Kidney capillary endothelial cell (primary cell): ENCODE measurements at regions not wholly inside any gene's neighbourhood (a gene's known extent, or its start where the extent isn't known, plus 50 kb on each side); places are given as distances from the start of the nearest gene placed in this dataset.
"Not testable (repeated sequence)": the region's sequence is repeated elsewhere in the genome, so short reads cannot be mapped to it uniquely, and the experiment has no call there.

Experiments used
- DNase-seq: peaks from one replicate; pipeline ENCODE4 v3.0.0-alpha.2; 2018; ENCODE audit warnings: low spot score

DNA sequence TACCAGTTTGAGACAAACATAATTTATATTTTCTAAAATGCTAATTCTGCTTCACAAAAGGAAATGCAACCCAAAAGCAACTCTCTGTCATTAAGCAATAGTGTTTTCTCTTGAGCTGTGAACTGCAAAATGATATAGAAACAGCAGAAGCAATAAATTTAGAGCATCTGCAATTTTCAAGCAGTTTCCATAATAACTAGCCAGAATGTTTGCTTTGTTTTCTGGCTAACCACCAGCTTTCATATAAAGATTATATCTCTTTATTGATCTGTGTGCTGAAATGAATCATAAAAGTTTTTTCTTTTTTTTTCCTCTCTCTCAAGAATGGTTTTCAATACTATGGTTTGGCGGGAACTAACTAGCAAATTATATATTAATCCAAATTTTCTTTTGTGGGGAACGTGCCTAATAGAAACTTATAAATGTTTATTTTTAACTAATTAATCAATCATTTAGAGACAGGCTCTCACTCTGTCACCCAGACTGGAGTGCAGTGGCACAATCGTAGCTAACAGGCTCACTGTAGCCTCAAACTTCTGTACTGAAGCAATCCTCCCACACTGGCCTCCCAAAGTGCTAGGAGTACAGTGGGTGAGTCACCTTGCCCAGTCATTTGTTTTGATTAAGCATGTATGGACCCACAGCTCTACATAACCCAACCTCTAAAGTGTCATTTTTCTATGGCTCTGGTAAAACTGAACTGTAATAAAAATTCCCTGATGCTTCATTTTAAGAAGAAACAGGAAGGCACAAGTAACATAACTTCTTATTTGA lies 830.1 kb upstream of the MGAT4C start:
- no peak for DNase-seq

DNA sequence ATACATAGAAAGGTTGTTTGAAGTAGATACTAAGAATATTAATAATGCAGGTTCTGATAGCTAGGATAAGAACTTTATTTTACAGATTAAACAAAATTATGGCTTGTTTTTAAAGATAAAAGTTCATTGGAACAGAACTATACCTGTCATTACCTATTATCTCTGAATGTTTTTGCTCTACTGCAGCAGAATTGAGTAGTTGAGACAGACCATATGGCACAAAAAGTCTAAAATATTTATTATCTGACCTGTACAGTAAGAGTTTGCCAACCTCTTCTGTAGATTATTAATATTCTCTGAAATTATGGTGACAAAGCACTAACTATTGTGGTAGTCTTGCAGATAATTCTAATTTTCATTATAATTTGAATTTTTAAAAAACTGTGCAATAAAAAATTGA lies 829.1 kb upstream of the MGAT4C start:
- DNase-seq, result no peak

DNA sequence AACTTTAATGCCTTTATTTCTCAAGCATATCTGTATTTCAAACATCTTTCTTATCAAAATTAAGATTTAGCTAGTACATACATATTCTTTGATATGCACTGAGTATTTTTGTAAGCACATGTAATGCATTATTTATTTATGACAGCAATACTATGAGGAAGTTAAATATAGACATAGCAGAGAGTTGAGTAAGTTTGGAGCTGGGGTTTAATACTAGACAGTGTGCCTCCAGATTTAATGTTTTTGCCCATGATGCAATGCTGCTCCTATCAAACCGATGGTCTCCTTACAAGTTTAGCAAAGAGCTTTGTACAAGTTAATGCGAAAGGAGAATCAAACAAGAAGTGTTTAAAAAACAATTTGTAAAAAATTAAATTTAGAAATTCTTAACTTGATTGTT lies 826.6 kb upstream of the MGAT4C start:
- DNase-seq, result no peak

DNA sequence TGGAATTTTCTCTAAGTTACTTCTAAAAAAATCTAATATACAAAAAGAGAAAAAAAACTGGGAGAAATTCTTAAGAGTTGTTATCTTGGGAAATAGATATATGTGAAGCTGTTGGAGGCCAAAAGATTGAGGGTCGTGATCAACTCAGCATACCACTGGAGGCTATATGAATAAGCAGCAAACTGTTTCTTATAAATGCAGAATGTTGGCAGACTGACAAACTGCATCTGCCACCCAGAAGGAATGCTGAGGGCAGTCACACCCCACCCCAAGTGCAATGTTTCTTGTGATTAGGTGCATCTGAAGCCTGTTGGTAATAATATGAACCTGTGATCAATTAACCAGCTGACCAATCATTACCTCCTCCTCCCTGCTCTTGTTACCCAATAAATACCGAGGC lies 818.6 kb upstream of the MGAT4C start:
- no peak for DNase-seq

DNA sequence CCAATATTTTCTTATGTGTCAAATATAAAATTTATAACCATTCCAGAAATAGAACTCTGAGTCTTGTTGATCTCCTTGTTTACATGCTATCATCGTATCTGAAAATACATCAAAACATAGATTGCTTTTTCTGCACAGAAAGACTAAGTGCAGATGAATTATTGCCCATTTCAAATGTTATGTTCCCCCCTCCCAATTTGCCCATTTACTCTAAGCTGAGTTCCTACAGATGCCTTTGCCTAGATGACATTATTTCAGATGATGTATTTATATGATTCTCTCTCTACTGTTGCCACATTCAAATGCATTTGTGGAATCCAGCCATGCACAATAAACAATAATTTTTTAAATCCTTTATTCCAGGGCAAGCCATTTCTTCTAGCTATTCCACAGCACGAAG lies 810.1 kb upstream of the MGAT4C start:
- DNase-seq, result no peak

DNA sequence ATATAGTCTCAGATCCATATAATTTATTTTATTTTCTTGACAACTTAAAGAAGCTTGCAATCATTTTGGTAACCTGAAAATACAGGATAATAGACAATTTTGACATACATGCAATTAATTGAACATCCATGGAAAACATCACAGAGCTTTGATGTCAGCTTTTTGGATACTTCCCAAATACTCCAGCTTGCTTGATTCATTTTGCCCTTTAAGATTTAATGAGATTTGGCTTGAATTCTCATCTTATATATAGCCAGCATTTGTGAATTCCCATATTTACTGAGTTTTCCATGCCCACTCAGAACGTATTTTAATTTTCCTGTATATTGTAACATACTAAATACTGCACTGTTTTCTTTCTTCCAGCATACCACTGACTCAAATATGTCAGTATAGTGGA lies 803.0 kb upstream of the MGAT4C start:
- no peak for DNase-seq

DNA sequence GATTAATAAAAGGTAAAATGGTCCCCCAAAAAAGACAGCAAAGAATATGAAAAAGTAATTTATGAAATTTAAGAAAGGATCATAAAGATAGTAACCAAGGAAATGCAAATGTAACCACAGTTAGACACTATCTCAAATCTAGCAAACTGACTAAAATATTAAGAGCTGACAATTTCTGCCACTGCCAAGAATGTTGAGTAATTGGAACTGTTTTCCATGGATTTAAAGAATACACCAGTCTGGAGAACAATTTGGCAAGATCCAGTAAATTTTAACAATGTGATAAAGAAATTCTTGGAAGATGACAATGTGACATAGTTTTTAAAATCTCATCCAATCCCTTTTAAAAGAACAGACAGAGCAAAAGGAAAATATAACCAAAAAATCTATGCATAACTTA lies 798.0 kb upstream of the MGAT4C start:
- no peak for DNase-seq

DNA sequence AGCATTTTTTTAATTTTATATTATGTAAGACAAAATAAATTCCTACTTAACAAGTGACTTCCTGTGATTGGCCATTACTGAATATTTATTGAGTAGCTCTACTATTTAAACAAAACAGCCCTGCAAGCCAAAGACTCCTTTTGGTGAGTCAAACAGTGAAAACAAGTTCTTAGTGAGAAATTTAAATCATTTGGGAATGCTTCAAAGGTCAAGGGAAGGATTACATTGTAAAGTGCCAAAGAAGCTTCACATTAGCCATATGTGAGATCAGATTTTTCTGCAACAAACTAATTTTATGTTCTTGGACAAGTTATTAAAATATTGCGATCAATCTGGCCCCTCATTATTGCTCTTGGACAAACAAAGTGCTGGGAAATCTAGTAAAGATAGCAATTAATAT lies 795.4 kb upstream of the MGAT4C start:
- no peak for DNase-seq

DNA sequence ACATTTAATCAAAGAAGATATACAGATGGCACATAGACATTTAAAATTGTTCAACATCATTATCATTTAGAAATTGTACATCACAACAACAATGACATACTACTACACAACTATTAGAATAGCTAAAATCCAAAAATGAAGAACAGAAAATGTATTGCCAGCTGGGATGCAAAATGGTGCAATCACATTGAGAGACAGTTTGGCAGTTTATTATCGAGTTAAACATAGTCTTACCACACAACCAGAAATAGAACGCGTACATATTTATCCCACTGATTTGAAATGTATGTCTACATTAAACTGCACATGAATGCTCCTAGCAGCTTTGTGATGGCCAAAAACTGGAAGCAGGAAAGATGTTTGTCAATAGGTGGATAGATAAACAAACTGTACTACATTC lies 791.5 kb upstream of the MGAT4C start:
- DNase-seq, result no peak

DNA sequence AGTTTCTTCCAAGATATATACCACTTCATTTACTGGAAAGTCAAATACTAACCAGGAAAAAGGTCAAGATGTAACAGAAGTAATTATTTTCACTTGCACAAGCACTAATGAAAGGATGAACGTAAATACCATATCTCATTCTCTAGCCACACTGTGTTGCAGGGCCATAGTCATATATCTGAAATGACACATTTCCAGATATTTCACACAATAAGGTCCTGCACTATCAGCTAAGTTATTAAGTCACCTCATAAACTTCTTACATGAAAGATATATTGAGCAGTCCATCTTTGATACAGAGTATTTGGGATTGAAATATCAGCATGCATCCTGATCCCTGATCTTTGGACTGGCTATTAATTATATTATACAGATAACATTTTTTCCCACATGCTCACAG lies 783.3 kb upstream of the MGAT4C start:
- no peak for DNase-seq

DNA sequence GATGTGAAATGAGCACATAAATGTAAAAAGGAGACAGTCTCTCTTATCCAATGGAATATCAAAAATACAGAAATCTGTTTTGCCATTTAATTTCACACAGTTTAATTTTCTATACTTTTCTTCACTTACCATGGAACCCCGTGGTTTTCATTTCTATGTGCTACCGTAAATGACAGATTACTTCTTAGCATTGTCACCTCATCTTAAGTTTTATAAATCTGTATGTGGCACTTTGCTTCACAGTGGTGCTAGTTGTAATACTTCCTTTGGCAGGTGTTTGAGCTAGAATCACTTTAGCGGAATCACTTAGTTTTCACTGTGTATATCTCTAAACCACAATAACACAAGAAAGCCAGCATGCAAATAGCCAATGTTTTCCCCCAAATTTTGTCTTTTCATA lies 781.9 kb upstream of the MGAT4C start:
- no peak for DNase-seq

DNA sequence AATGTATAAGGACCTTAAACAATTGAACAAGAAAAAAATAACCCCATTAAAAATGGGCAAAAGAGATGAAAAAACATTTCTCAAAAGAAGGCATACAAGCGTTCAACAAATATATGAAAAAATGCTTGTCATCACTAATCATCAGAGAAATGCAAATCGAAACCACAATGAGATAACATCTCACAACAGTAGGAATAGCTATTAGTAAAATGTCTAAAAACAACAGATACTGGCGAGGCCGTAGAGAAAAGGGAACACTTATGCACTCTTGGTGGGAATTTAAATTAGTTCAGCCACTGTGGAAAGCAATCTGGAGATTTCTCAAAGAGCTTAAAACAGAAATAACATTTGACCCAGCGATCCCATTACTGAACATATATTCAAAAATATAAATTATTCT lies 769.8 kb upstream of the MGAT4C start:
- no peak for DNase-seq

DNA sequence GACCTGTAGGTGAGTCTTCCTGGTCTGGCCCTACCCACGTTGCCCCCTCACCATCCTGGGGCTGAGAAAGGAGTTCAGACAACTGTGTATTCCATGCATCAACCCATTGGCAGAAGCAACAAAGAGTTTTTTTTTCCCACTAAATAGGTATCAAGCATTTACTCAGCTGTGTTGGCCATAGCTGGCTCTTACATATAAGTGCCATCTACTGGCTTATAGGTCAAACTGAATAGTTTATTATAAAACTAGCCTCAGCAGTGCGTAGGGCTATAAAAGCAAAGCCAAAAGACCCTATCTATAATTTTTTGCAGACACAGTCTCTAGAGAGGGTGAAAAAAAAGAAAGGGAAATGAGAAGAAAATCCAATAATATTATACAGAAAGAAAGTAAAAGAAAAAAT lies 765.2 kb upstream of the MGAT4C start:
- no peak for DNase-seq

DNA sequence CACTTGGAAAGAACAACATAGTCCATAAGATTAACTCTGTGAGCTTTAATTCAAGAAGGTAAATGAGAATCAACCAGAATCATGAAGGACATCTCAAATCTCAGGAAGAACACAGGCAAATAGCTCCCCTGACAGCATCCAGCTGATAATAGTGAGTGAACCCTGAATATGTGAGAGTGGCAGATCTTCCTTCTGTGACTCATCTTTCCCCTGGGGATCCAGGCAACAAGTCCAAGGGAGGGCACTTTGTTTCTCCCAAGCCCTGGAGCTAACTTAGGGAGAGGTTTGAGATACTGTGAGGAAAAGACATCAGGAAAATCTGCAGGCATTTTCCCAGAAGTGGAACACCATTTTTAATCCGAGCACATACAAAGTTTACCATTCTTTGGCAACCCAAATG lies 763.9 kb upstream of the MGAT4C start:
- no peak for DNase-seq

DNA sequence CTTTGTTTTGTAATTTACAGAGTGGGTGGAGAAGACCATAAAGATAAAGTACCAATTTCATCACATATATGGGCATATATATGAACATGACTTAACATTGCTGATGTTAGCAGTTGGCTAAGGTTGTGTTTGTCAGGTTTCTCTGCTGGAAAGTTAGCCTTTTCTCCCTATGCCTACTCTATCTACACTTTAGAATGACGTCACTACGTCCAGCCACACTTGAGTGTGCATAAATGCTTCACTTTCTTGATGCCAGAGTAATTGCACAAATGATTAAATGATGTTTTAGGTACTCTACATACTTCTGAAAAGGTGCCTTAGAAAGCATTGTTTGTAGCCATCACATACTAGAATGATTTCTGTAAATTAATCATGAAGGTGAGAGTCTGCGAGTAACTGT lies 759.2 kb upstream of the MGAT4C start:
- DNase-seq, result no peak

DNA sequence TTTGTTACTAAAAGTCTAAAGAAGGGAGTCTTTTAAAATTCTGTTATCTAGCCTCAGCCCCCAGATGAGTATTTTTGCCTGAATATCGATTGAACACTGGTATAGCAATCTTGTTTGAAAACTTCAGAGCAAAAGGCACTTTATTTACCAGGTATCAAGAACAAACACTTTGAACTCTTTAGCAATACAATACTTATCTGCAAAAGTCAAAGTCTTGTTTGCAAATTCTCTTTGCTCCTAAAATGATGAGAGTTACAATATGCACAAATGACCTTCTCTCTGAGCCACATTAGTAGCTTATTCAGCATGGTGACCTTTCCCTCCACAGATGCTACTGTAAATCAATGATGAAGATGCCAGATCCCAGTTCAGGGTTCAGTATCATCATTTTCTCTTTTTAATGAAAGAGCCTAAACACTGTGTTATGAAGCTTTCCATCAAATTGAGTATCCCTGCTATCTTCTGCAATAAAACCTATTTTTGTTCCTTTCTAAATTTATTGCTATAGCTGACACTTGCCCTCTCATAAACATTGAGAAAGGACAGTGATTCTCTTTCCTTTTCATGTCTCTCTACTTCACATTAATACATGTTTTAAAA lies 752.7 kb upstream of the MGAT4C start:
- DNase-seq, result no peak

DNA sequence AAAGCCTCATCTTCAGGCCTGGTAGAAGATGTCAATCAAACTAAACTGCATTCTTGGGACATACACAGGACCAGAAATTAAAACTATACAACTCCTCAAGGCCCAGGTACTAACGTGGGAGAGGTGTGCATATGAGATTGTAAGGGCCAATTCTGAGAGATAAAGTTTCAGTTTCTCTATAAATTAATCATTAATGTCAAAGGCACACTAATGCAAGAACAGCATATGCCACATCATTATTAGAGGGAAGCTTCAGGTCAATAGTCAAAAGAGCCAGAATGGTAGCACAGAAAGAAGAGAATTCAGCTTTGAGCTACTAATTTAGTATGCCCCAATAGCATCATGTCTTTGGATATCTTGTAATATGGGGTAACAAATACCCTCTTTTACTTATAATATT lies 744.9 kb upstream of the MGAT4C start:
- no peak for DNase-seq

DNA sequence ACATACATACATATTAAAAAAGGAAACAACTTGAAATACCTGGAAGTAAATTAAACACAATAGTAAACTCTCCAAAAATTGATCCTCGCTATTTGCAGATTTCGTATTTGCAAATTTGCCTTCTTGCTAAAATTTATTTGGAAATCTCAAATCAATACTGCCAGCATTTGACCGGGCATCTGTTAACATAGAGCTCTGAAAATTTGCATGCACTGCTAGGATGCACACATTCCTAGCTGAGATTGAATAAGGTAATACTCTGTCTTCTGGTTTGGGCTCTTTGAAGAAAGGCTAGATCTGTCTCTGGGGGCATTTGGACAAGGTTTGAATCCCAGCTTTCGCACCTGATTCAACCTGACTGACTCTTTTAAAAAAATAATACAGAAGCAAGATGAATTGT lies 729.1 kb upstream of the MGAT4C start:
- no peak for DNase-seq

DNA sequence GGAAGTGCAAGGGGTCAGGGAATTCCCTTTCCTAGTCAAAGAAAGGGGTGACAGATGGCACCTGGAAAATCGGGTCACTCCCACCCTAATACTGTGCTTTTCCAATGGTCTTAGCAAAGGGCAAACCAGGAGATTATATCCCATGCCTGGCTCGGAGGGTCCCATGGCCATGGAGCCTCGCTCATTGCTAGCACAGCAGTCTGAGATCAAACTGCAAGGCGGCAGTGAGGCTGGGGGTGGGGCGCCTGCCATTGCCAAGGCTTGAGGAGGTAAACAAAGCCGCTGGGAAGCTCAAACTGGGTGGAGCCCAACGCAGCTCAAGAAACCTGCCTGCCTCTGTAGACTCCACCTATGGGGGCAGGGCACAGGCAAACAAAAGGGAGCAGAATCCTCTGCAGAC lies 714.4 kb upstream of the MGAT4C start:
- DNase-seq, result not testable (repeated sequence)

DNA sequence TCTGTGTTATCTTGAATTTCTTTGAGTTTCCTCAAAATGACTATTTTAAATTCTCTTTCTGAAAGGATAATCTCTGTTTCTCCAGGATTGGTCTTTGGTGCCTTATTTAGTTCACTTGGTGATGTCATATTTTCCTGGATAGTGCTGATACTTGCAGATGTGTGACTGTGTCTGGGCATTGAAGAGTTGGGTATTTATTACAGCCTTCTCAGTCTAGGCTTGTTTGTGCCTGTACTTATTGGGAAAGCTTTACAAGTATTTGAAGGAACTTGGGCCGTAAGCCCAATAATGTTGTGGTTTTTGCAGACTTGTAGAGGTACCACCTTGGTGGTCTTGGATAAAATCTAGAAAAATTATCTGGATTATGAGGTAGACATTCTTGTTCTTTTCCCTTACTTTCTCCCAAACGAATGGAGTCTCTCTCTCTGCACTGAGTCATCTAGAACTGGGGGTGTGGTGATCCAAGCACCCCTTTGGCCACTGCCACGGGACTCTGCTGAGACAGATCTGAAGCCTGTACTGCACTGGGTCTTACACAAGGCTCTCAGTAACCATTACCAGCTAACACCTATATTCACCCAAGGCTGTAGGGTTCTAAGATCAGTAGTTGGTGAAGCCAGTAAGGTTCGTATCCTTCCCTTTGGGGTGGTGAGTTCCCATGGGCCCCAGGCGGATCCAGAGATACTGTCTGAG lies 703.7 kb upstream of the MGAT4C start:
- DNase-seq, result no peak

DNA sequence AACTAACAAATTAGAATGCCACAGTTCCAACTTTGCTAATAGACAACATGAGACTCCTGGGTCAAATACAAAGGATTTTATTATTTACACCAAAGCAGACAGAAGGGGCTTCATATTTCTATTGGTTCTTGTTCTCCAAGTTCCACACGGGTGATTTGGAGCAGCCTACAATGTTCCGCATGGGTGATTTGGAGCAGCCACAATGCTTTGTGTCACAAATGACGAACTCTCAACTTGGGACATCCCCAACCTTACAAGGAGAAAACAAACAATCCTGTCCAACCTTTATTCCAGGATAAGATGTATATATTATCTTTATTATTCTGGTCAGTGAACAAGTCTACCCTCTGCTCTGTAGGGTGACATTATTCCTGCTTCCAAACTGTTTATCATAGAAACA lies 694.3 kb upstream of the MGAT4C start:
- DNase-seq, result no peak

DNA sequence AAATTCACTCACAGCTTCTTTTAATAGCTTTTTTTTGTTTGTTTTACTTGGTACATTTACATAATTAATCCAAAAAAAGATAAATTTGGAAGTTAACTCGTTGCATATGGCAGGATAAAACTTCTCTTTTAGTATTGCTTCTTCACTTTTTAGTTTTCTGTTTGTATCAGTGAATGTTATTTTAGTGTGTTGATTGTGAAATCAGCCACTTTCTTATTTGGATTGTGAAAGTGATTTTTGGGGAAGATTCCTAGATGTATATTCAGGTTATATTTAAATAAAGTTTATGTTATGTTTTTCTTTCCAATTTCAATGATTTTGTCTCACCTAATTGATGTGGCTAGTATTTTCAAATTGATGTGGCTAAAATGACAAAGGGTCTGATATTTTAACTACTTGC lies 693.9 kb upstream of the MGAT4C start:
- no peak for DNase-seq

DNA sequence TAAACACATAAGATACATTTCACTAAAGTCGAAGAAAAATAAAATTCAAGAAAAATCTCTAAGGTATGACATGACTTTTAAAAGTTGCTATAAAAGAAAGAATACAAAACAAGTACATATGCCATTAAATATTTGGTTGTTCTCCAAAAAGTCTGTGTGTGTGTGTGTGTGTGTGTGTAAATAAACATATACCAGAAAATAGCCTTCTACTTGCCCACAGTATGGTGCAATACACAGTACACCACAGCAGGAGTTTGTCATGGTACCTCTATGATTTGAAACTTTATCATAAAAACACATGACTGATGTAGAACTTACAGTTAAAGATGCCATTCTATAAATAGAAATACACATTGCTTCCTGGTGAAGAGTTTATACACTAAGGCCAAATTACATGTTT lies 692.7 kb upstream of the MGAT4C start:
- no peak for DNase-seq
